K562 (cell line): ENCODE measurements at regions not wholly inside any gene's neighbourhood (a gene's known extent, or its start where the extent isn't known, plus 50 kb on each side); places are given as distances from the start of the nearest gene placed in this dataset.
"Not testable (repeated sequence)": the region's sequence is repeated elsewhere in the genome, so short reads cannot be mapped to it uniquely, and the experiment has no call there.

Experiments
- ATAC-seq: fragments of 200-7000 bp; cut with Tn5 transposase; 3 replicates; pipeline ENCODE4 v1.9.1; 2020; ENCODE audit warnings: moderate library complexity
- BruUV-seq: library from RNA; stranded (reverse); fragments of 400-500 nt; replicated peaks from 2 replicates; lab custom pipeline; 2021; lab: Mats Ljungman, UMichigan
- CTCF ChIA-PET: fragments of 300-600 bp; formaldehyde crosslinking; extraction: SDS; loops from one replicate; lab custom pipeline; 2021; ENCODE audit warnings: low intra/inter-chr PET ratio; lab: Yijun Ruan, JAX
- POLR2A ChIA-PET: fragments of 300-600, 350-650 bp; sonication (Branson Sonifier 250); formaldehyde crosslinking; extraction: SDS; loops from one replicate; lab custom pipeline; 2021; ENCODE audit warnings: antibody characterized with exemption, inconsistent platforms; lab: Yijun Ruan, JAX
- DNase-seq, 4 experiments: peaks; one replicate each; pipeline versions ENCODE4 v3.0.0 to v3.0.0-alpha.2; 2011 to 2018; ENCODE audit warnings: low spot score in 3 of 4, mixed read lengths in 3 of 4; ENCODE audit errors: extremely low read depth in 1 of 4
- FAIRE-seq: peaks from 2 replicates; lab custom pipeline; 2011; peaks lifted over from hg19 to GRCh38; lab: Jason Lieb, UNC
- H2AFZ ChIP-seq: 2 replicates; pipeline ENCODE4 v1.6.0; 2011; ENCODE audit warnings: low read depth, low read length, control low read depth, inconsistent platforms
- H3K27ac ChIP-seq: fragments of 200-600 bp; 3 replicates; pipeline ENCODE4 v1.8.0; 2011; ENCODE audit warnings: low read depth, mild to moderate bottlenecking, control low read depth, inconsistent platforms, low read length, moderate library complexity, mixed read lengths; ENCODE audit errors: extremely low read depth
- H3K27me3 ChIP-seq, 2 experiments: fragments of 300-600 bp in 1 of 2; 2 replicates in 1 of 2; 3 replicates in 1 of 2; pipeline versions ENCODE4 v1.6.0 to v1.8.0; 2011; ENCODE audit warnings: inconsistent platforms in 2 of 2, low read length in 2 of 2, mild to moderate bottlenecking in 1 of 2, mixed read lengths in 1 of 2, moderate library complexity in 1 of 2; ENCODE audit not compliant: control insufficient read depth in 2 of 2, insufficient read depth in 2 of 2
- H3K36me3 ChIP-seq: fragments of 300-600 bp; 3 replicates; pipeline ENCODE4 v1.8.0; 2011; ENCODE audit warnings: mild to moderate bottlenecking, low read length, inconsistent platforms; ENCODE audit not compliant: control insufficient read depth, insufficient read depth
- H3K4me1 ChIP-seq, 2 experiments: fragments of 200-600 bp in 1 of 2; replicated peaks in 1 of 2; 2 replicates in 1 of 2; 3 replicates in 1 of 2; pipeline versions ENCODE4 v1.5.1 to v1.8.0; 2011; ENCODE audit warnings: inconsistent platforms in 2 of 2, low read length in 2 of 2, mild to moderate bottlenecking in 1 of 2, mixed read lengths in 1 of 2, moderate library complexity in 1 of 2; ENCODE audit not compliant: control insufficient read depth in 2 of 2, insufficient read depth in 2 of 2
- H3K4me2 ChIP-seq: 2 replicates; pipeline ENCODE4 v1.6.1; 2011; ENCODE audit warnings: low read length, control low read depth, inconsistent platforms, mixed read lengths; ENCODE audit not compliant: insufficient read depth
- H3K4me3 ChIP-seq: fragments of 200-600 bp; sonication (generic), shearing (Covaris generic); 2 replicates; pipeline ENCODE4 v1.5.1; 2016; ENCODE audit warnings: control low read depth, inconsistent platforms
- H3K79me2 ChIP-seq: fragments of 200-600 bp; 3 replicates; pipeline ENCODE4 v1.8.0; 2011; ENCODE audit warnings: low read length, inconsistent platforms; ENCODE audit not compliant: control insufficient read depth, insufficient read depth
- H3K9ac ChIP-seq, 2 experiments: 2 replicates each; pipeline versions ENCODE4 v1.6.0 to v1.6.1; 2011; ENCODE audit warnings: low read depth in 2 of 2, low read length in 2 of 2, control low read depth in 1 of 2, inconsistent platforms in 1 of 2, mild to moderate bottlenecking in 1 of 2, mixed read lengths in 1 of 2; ENCODE audit not compliant: insufficient read depth in 1 of 2
- H3K9me1 ChIP-seq: one replicate; pipeline ENCODE4 v1.6.0; 2011; ENCODE audit warnings: inconsistent platforms, mild to moderate bottlenecking, low read length, moderate library complexity; ENCODE audit not compliant: control insufficient read depth, insufficient read depth
- H3K9me3 ChIP-seq: replicated peaks from 2 replicates; pipeline ENCODE4 v1.5.1; 2011; ENCODE audit warnings: low read depth, low read length, inconsistent platforms; ENCODE audit not compliant: control insufficient read depth, insufficient read depth
- H4K20me1 ChIP-seq: replicated peaks from 2 replicates; pipeline ENCODE4 v1.6.1; 2011; ENCODE audit warnings: low read length, inconsistent platforms, mixed read lengths; ENCODE audit not compliant: control insufficient read depth, insufficient read depth
- ZNF146 ChIP-seq: IDR thresholded peaks from one replicate; pipeline ENCODE4 v1.6.1; 2018; ENCODE audit warnings: missing compliant biosample characterization; ENCODE audit not compliant: unreplicated experiment
- WGBS: fragments of 100-300 bp; shearing (Covaris generic); methylation state at CpG from one replicate; pipeline ENCODE4 v1.1.6; 2016; ENCODE audit warnings: low coverage, mixed read lengths; ENCODE audit not compliant: insufficient coverage; ENCODE audit errors: missing lambda C conversion rate; 5-methylcytosine and 5-hydroxymethylcytosine counted together
- in situ Hi-C: fragments of 300-500 bp; cut with MboI; formaldehyde crosslinking; loops from 4 replicates; pipeline ENCODE4 v1.15.0; 2018; ENCODE audit warnings: inconsistent platforms, mixed read lengths
- intact Hi-C: fragments of 100-400 bp; cut with micrococcal nuclease; formaldehyde crosslinking; loops from 2 replicates; pipeline ENCODE4 v1.14.2; 2022

DNA sequence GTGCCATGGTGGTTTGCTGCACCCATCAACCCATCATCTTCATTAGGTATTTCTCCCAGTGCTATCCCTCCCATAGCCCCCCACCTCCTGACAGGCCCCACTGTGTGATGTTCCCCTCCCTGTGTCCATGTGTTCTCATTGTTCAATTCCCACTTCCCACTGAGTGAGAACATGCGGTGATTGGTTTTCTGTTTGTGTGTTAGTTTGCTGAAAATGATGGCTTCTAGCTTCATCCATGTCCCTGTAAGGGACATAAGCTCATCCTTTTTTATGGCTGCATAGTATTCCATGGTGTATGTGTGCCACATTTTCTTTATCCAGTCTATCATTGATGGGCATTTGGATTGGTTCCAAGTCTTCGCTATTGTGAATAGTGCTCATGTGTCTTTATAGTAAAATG lies 865.9 kb upstream of the CDH10 start:
- H3K27me3 ChIP-seq, H3K27ac ChIP-seq, CTCF ChIA-PET, H3K9me1 ChIP-seq, H3K9me3 ChIP-seq, intact Hi-C loops, ATAC-seq, POLR2A ChIA-PET, in situ Hi-C loops, H2AFZ ChIP-seq, H4K20me1 ChIP-seq, H3K9ac ChIP-seq, DNase-seq, H3K79me2 ChIP-seq, BruUV-seq, H3K4me3 ChIP-seq, H3K4me1 ChIP-seq, FAIRE-seq, H3K4me2 ChIP-seq, H3K36me3 ChIP-seq: not testable (repeated sequence)
- TF ChIP-seq ZNF146: peak; percentile 35
- 0% methylated on average over 2 of the region's 2 CpGs for WGBS

DNA sequence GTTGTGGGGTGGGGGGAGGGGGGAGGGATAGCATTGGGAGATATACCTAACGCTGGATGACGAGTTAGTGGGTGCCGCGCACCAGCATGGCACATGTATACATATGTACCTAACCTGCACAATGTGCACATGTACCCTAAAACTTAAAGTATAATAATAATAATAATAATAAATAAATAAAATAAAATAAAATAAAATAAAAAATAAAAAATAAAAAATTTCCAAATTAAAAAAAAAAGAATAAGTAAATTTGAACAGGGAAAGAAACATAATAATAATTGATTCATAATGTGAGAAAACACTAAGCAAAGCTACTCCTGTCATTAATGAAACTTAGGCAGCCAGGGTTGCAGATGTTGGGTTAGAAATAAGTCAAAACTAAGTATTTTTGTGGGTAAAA lies 863.2 kb upstream of the CDH10 start:
- DNase-seq, H3K9me3 ChIP-seq, H3K4me3 ChIP-seq, H3K9ac ChIP-seq, H3K27ac ChIP-seq, H3K9me1 ChIP-seq, in situ Hi-C loops, ATAC-seq, BruUV-seq, FAIRE-seq, H3K4me1 ChIP-seq, POLR2A ChIA-PET, H3K79me2 ChIP-seq, H3K27me3 ChIP-seq, H4K20me1 ChIP-seq, H3K36me3 ChIP-seq, CTCF ChIA-PET, intact Hi-C loops, H2AFZ ChIP-seq, H3K4me2 ChIP-seq: not testable (repeated sequence)
- 0% methylated on average over 3 of the region's 4 CpGs for WGBS
